ENCODE measurements at regions not wholly inside any gene's neighbourhood (a gene's known extent, or its start where the extent isn't known, plus 50 kb on each side); places are given as distances from the start of the nearest gene placed in this dataset.

DNA sequence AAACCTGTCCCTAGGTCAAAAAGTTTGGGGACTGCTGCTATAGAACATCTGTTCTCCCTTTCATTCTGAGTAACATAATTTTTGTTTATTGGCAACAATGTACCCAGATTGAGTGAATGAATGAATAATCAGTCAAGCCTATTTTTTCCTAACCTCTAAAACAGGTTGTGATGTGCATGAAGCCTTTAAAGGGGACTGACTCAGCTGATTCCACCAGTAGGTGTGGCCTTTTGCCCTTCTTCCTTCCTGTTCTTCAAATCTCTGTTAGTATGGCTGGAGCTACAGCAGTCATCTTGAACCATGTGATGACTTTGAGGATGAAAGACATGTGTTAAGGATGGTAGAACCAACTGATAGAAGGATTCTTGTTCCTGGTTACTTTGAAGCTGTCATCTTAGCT lies 476.1 kb downstream of the NUF2 start:
- TF ChIP-seq POLR2A (IDR thresholded peaks at IDR 0.05) (no peak), EP300 (IDR thresholded peaks at IDR 0.05) (no peak)
- TF ChIP-seq, protein P1, sequence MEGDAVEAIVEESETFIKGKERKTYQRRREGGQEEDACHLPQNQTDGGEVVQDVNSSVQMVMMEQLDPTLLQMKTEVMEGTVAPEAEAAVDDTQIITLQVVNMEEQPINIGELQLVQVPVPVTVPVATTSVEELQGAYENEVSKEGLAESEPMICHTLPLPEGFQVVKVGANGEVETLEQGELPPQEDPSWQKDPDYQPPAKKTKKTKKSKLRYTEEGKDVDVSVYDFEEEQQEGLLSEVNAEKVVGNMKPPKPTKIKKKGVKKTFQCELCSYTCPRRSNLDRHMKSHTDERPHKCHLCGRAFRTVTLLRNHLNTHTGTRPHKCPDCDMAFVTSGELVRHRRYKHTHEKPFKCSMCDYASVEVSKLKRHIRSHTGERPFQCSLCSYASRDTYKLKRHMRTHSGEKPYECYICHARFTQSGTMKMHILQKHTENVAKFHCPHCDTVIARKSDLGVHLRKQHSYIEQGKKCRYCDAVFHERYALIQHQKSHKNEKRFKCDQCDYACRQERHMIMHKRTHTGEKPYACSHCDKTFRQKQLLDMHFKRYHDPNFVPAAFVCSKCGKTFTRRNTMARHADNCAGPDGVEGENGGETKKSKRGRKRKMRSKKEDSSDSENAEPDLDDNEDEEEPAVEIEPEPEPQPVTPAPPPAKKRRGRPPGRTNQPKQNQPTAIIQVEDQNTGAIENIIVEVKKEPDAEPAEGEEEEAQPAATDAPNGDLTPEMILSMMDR (IDR thresholded peaks at IDR 0.05): no peak
- intact Hi-C loops (cut with DNase I): no loop called here

DNA sequence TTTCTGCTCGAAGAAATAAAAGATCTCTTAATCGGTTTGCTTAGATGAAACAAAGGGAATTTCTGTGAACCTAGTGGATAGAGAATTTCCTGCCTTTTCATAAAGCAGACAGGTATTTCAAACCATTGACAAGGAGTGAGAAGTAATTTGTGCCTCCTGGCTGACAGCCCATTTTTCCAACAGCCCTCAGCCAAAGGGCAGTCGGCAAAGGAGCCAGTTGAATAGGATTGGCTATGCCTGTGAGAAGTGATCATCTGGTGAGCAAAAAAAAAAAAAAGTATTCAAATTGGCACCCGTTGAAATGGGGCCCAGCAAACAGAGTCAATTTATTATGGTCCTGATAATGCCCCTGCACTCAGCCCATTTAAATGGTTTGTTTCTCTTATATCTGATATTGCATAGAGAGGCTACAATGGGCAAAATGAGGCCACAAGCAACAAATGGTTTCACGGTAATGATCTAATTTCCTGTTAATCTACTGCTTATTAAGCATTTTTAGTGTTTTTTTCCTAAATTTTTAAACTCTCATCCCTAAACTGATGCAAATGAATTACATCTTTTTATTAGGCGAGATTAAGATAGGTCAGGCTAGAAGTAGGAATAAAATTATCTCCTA lies 477.5 kb downstream of the NUF2 start:
- no peak overlapping the region for H3K27ac ChIP-seq
- TF ChIP-seq, protein P1 (IDR thresholded peaks at IDR 0.05): no peak
- no peak for TF ChIP-seq POLR2A (IDR thresholded peaks at IDR 0.05)
- H3K36me3 ChIP-seq: no peaks in the 10 kb centered on the region
- intact Hi-C loops (cut with DNase I): no loop called here
- 89 to 93% (median 89%) methylated on average over 6 of the region's 6 CpGs for WGBS, 3 donors
- no peaks in the 10 kb centered on the region for H3K9me3 ChIP-seq
- DNase-seq: no peak
- H3K4me1 ChIP-seq (ENCODE audit: insufficient read depth): no peaks in the 10 kb centered on the region
- no peak overlapping the region for H3K4me3 ChIP-seq
- no peaks in the 10 kb centered on the region for H3K27me3 ChIP-seq

More for the DNA sequence above, 476.1 kb downstream of the NUF2 start:
- H3K27ac ChIP-seq: no peak overlapping the region
- H3K4me3 ChIP-seq: no peak overlapping the region
- no peaks in the 10 kb centered on the region for H3K4me1 ChIP-seq (ENCODE audit: insufficient read depth)
- no peaks in the 10 kb centered on the region for H3K9me3 ChIP-seq
- no peaks in the 10 kb centered on the region for H3K36me3 ChIP-seq
- no peaks in the 10 kb centered on the region for H3K27me3 ChIP-seq
- no peak for DNase-seq

DNA sequence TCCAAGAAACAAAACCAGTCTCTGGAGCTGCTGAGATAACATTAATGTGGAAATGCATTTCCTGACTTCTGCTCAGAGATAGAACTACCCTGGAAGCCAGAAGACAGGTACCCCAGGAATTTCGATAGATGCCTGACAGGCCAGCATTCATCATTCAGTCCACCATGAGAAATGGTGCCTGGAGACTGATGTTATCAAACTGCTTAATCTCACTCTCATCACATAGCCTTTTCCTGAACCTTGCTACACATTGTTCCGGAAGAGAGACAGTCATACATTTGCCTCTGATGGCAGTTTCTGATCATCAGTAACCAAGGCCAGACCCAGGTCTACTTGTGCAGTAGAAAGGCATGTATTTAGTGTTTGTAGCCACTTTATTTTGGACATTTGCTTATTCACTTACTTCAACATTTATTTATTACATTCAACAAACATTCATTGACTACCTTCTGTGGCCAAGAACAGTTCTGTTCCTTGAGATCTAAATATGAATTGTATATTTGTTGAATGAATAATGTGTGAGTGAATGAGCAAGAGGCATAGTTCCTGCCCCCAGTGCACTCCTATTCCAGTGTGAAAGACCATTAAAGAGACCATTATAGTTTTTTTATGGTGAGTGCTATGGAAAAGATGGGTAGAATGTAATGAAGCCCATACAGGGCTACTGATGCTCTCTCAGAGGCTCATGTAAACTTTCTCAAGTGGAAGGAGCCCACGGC lies 485.7 kb downstream of the NUF2 start:
- WGBS, 3 donors: 75 to 84% (median 79%) methylated on average over 3 of the region's 3 CpGs
- no peaks in the 10 kb centered on the region for H3K9me3 ChIP-seq
- H3K27ac ChIP-seq: no peak overlapping the region
- no peak overlapping the region for H3K4me3 ChIP-seq
- no peak for TF ChIP-seq EP300 (IDR thresholded peaks at IDR 0.05)
- TF ChIP-seq, protein P1 (IDR thresholded peaks at IDR 0.05): no peak
- TF ChIP-seq POLR2A (IDR thresholded peaks at IDR 0.05): no peak
- DNase-seq: no peak
- intact Hi-C loops (cut with DNase I): no loop called here
- no peaks in the 10 kb centered on the region for H3K4me1 ChIP-seq (ENCODE audit: insufficient read depth)
- no peaks in the 10 kb centered on the region for H3K36me3 ChIP-seq
- no peaks in the 10 kb centered on the region for H3K27me3 ChIP-seq

DNA sequence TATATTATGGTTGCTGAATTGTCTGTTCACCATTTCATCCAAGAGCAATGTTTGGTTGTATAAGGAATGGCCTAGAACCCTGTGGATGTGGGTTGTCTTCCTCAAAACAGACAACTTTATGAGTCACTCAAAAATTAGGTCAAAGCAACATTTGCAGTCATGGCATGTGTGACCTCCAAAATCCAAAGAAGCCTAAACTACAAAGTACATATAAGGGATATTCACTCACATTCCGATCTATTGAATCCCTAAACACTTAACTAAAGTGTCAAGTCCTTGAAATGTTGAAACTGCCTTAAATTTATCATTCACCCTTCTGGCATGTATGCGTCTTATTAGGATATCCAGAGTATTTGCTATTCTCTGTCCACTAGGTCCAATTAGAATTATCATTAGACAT lies 491.5 kb downstream of the NUF2 start:
- intact Hi-C loops (cut with DNase I): no loop called here
- TF ChIP-seq, protein P1 (IDR thresholded peaks at IDR 0.05): no peak
- TF ChIP-seq EP300 (IDR thresholded peaks at IDR 0.05) (no peak), POLR2A (IDR thresholded peaks at IDR 0.05) (no peak)

More for the DNA sequence above, 491.5 kb downstream of the NUF2 start:
- DNase-seq: no peak
- WGBS, 3 donors: 71 to 91% (median 83%) methylated on average over 2 of the region's 2 CpGs
- Histone ChIP-seq H3K36me3 (no peaks in the 10 kb centered on the region), H3K4me1 (ENCODE audit: insufficient read depth) (no peaks in the 10 kb centered on the region), H3K27me3 (no peaks in the 10 kb centered on the region), H3K27ac (no peak overlapping the region), H3K4me3 (no peak overlapping the region), H3K9me3 (no peaks in the 10 kb centered on the region)
